HCT116 (cell line): ENCODE measurements at regions not wholly inside any gene's neighbourhood (a gene's known extent, or its start where the extent isn't known, plus 50 kb on each side); places are given as distances from the start of the nearest gene placed in this dataset.

Source experiments
- ATAC-seq: fragments of 200-7000 bp; cut with Tn5 transposase; 2 replicates; pipeline ENCODE4 v1.9.1; 2020; ENCODE audit warnings: mild to moderate bottlenecking, moderate library complexity
- BruUV-seq: library from RNA; stranded (reverse); fragments of 400-500 nt; replicated peaks from 2 replicates; lab custom pipeline; 2021; lab: Mats Ljungman, UMichigan
- CTCF ChIA-PET: fragments of 300-600 bp; sonication (Branson Sonifier 250); formaldehyde crosslinking; loops from one replicate; lab custom pipeline; 2021; ENCODE audit warnings: antibody characterized with exemption; lab: Charles Lee
- POLR2A ChIA-PET: fragments of 300-600, 350-600 bp; sonication (Branson Sonifier 250); formaldehyde crosslinking; loops from one replicate; lab custom pipeline; 2021; ENCODE audit warnings: antibody characterized with exemption; lab: Charles Lee
- RAD21 ChIA-PET, 2 experiments: fragments of 300-600 bp; sonication (Branson Sonifier 250); formaldehyde crosslinking; loops; one replicate each; lab custom pipeline; 2023; ENCODE audit warnings: low total read pairs in 2 of 2; ENCODE audit not compliant: uncharacterized antibody in 2 of 2, unreplicated experiment in 2 of 2, low non-redundant PET in 1 of 2; lab: Charles Lee
- DNase-seq: peaks from one replicate; pipeline ENCODE4 v3.0.0-alpha.2; 2010; ENCODE audit warnings: low read depth, low spot score
- H2AFZ ChIP-seq: fragments of 200-600 bp; shearing (Covaris generic), sonication (generic); 2 replicates; pipeline ENCODE4 v1.6.1; 2017; ENCODE audit warnings: low read depth, mixed run types, mixed read lengths, antibody characterized with exemption, low read length; ENCODE audit not compliant: poor library complexity, severe bottlenecking
- H3K27ac ChIP-seq: 2 replicates; pipeline ENCODE4 v1.5.1; 2012; ENCODE audit warnings: low read depth, low read length
- H3K27me3 ChIP-seq: fragments of 200-600 bp; sonication (generic); 2 replicates; pipeline ENCODE4 v1.6.1; 2016; ENCODE audit warnings: mixed run types, low read length, mixed read lengths; ENCODE audit not compliant: insufficient read depth
- H3K36me3 ChIP-seq, 2 experiments: fragments of 200-500 bp in 1 of 2; fragments of 200-600 bp in 1 of 2; sonication (Bioruptor generic) in 1 of 2; sonication (generic) in 1 of 2; 2 replicates each; pipeline versions ENCODE4 v1.5.1 to v1.6.1; 2014 to 2016; ENCODE audit warnings: low read length in 2 of 2, inconsistent platforms in 1 of 2, mixed read lengths in 1 of 2, mixed run types in 1 of 2; ENCODE audit not compliant: insufficient read depth in 2 of 2, control insufficient read depth in 1 of 2
- H3K4me1 ChIP-seq, 2 experiments: fragments of 200-600 bp in 1 of 2; sonication (generic) in 1 of 2; 2 replicates each; pipeline versions ENCODE4 v1.5.1 to v1.6.1; 2012 to 2017; ENCODE audit warnings: low read length in 2 of 2, inconsistent platforms in 1 of 2, mild to moderate bottlenecking in 1 of 2, mixed read lengths in 1 of 2, mixed run types in 1 of 2, moderate library complexity in 1 of 2; ENCODE audit not compliant: insufficient read depth in 2 of 2, control insufficient read depth in 1 of 2
- H3K4me2 ChIP-seq: fragments of 200-600 bp; sonication (generic); 2 replicates; pipeline ENCODE4 v1.6.1; 2017; ENCODE audit warnings: mixed run types, low read length, mixed read lengths
- H3K4me3 ChIP-seq, 2 experiments: fragments of 200-600 bp in 1 of 2; sonication (generic) in 1 of 2; replicated peaks in 1 of 2; 2 replicates each; pipeline ENCODE4 v1.5.1; 2011 to 2016; ENCODE audit warnings: low read length in 2 of 2, control low read depth in 1 of 2, low read depth in 1 of 2, mild to moderate bottlenecking in 1 of 2, mixed read lengths in 1 of 2, mixed run types in 1 of 2
- H3K79me2 ChIP-seq: fragments of 200-600 bp; sonication (generic); 2 replicates; pipeline ENCODE4 v1.6.1; 2017; ENCODE audit warnings: mild to moderate bottlenecking, mixed run types, low read length, moderate library complexity, mixed read lengths; ENCODE audit not compliant: insufficient read depth
- H3K9ac ChIP-seq: fragments of 200-600 bp; sonication (generic); 2 replicates; pipeline ENCODE4 v1.6.1; 2016; ENCODE audit warnings: low read length, mixed read lengths
- H3K9me2 ChIP-seq: fragments of 200-600 bp; sonication (generic), shearing (Covaris generic); 2 replicates; pipeline ENCODE4 v1.6.1; 2017; ENCODE audit warnings: mixed run types, mild to moderate bottlenecking, moderate library complexity; ENCODE audit not compliant: insufficient read depth
- H3K9me3 ChIP-seq, 2 experiments: fragments of 200-500 bp in 1 of 2; fragments of 200-600 bp in 1 of 2; sonication (Bioruptor generic) in 1 of 2; sonication (generic) in 1 of 2; 2 replicates each; pipeline ENCODE4 v1.6.1; 2014 to 2017; ENCODE audit warnings: low read length in 2 of 2, mixed read lengths in 2 of 2, inconsistent platforms in 1 of 2, low read depth in 1 of 2, mild to moderate bottlenecking in 1 of 2, mixed run types in 1 of 2, moderate library complexity in 1 of 2; ENCODE audit not compliant: control insufficient read depth in 1 of 2, insufficient read depth in 1 of 2
- H4K20me1 ChIP-seq: fragments of 200-600 bp; sonication (generic), shearing (Covaris generic); 2 replicates; pipeline ENCODE4 v1.6.1; 2017; ENCODE audit warnings: mixed run types, mild to moderate bottlenecking, moderate library complexity; ENCODE audit not compliant: insufficient read depth
- ATF3 ChIP-seq: IDR thresholded peaks from 2 replicates; pipeline ENCODE4 v1.6.1; 2012
- CEBPB ChIP-seq: IDR thresholded peaks from 2 replicates; pipeline ENCODE4 v1.6.1; 2012; ENCODE audit warnings: low read depth
- EGR1 ChIP-seq: IDR thresholded peaks from 2 replicates; pipeline ENCODE4 v1.6.1; 2012; ENCODE audit warnings: low read depth
- ELF1 ChIP-seq: IDR thresholded peaks from 2 replicates; pipeline ENCODE4 v1.6.1; 2012; ENCODE audit warnings: low read depth, borderline replicate concordance
- EZH2 ChIP-seq: fragments of 200-600 bp; sonication (generic); IDR thresholded peaks from 2 replicates; pipeline ENCODE4 v1.6.1; 2017; ENCODE audit warnings: antibody characterized with exemption, mixed run types
- EZH2phosphoT487 ChIP-seq: fragments of 200-600 bp; IDR thresholded peaks from 2 replicates; pipeline ENCODE4 v1.6.1; 2018; ENCODE audit warnings: antibody characterized with exemption, borderline replicate concordance
- FOSL1 ChIP-seq: IDR thresholded peaks from 2 replicates; pipeline ENCODE4 v1.6.1; 2012; ENCODE audit warnings: low read depth
- JUND ChIP-seq: IDR thresholded peaks from 2 replicates; pipeline ENCODE4 v1.6.1; 2012
- MAX ChIP-seq: IDR thresholded peaks from 2 replicates; pipeline ENCODE4 v1.6.1; 2012
- POLR2A ChIP-seq: IDR thresholded peaks from 2 replicates; pipeline ENCODE4 v1.7.0; 2011; ENCODE audit warnings: borderline replicate concordance; ENCODE audit not compliant: insufficient read depth, insufficient read length; ENCODE audit errors: extremely low read depth
- POLR2AphosphoS5 ChIP-seq: IDR thresholded peaks from 2 replicates; pipeline ENCODE4 v1.6.1; 2011; ENCODE audit warnings: mild to moderate bottlenecking, low read depth, low read length, moderate library complexity
- REST ChIP-seq: IDR thresholded peaks from 2 replicates; pipeline ENCODE4 v1.6.1; 2012; ENCODE audit warnings: low read depth
- SIN3A ChIP-seq: IDR thresholded peaks from 2 replicates; pipeline ENCODE4 v1.6.1; 2012; ENCODE audit warnings: low read depth
- ZBTB33 ChIP-seq: IDR thresholded peaks from 2 replicates; pipeline ENCODE4 v1.6.1; 2011; ENCODE audit warnings: mild to moderate bottlenecking, low read length, moderate library complexity; ENCODE audit not compliant: insufficient replicate concordance; ENCODE audit errors: extremely low read depth
- ZFX ChIP-seq: fragments of 450-650 bp; IDR thresholded peaks from 2 replicates; pipeline ENCODE4 v1.6.1; 2017
- ZNF274 ChIP-seq: fragments of 200-500 bp; sonication (Bioruptor generic); IDR thresholded peaks from 2 replicates; pipeline ENCODE4 v1.6.1; 2014; ENCODE audit warnings: mild to moderate bottlenecking, low read depth, low read length, inconsistent platforms
- intact Hi-C: fragments of 100-400 bp; cut with micrococcal nuclease; formaldehyde crosslinking; loops from 2 replicates; pipeline ENCODE4 v1.10.0; 2022

- H3K4me3 ChIP-seq = no peak overlapping the region
- H3K9me3 ChIP-seq = no peaks in the 10 kb centered on the region
- no peak overlapping the region for H2AFZ ChIP-seq
- ATAC-seq = no peak
- H3K27ac ChIP-seq = no peak overlapping the region
- H3K9me2 ChIP-seq = no peaks in the 10 kb centered on the region
- H3K79me2 ChIP-seq = no peaks in the 10 kb centered on the region
- no peaks in the 10 kb centered on the region for H3K27me3 ChIP-seq
- no peaks in the 10 kb centered on the region for H3K36me3 ChIP-seq
- H4K20me1 ChIP-seq = no peaks in the 10 kb centered on the region
- ChIA-PET POLR2A (no interaction called here), CTCF (no interaction called here), RAD21 (no interaction called here)
- BruUV-seq = no TSS peak
- H3K4me1 ChIP-seq = no peaks in the 10 kb centered on the region
- no peak overlapping the region for H3K9ac ChIP-seq
- intact Hi-C loops = loop anchor here (10.0 kb wide), 1 partner anchor 298 kb away; no protein-coding TSS in a partner anchor
- TF ChIP-seq ELF1 (no peak), POLR2A (no peak), ZBTB33 (no peak), SIN3A (no peak), POLR2AphosphoS5 (no peak), CEBPB (no peak), EZH2 (no peak), FOSL1 (no peak), ZNF274 (no peak), EZH2phosphoT487 (no peak), EGR1 (no peak), MAX (no peak), REST (no peak), JUND (no peak), ZFX (no peak), ATF3 (no peak)
- no peak for DNase-seq
- no peak overlapping the region for H3K4me2 ChIP-seq
Measured at GRCh38 chr2:212596688-212597087, 58.1 kb upstream of the ERBB4 start.
